ENCODE measurements at regions not wholly inside any gene's neighbourhood (a gene's known extent, or its start where the extent isn't known, plus 50 kb on each side); places are given as distances from the start of the nearest gene placed in this dataset.

GRCh38 chr3:164550857-164551256, 527.4 kb downstream of the SI start:
- ChIA-PET CTCF (no interaction called here), POLR2A (no interaction called here)
- FAIRE-seq: no peak
- H3K79me2 ChIP-seq (ENCODE audit: control insufficient read depth, insufficient read depth, low read length): no peaks in the 10 kb centered on the region
- TF ChIP-seq POLR2AphosphoS5 (IDR thresholded peaks at IDR 0.05; ENCODE audit: insufficient read depth, low read depth, low read length) (no peak), EZH2 (IDR thresholded peaks at IDR 0.05; ENCODE audit: borderline replicate concordance, low read depth, low read length, severe bottlenecking) (no peak), FOS (IDR thresholded peaks at IDR 0.05; ENCODE audit: borderline replicate concordance, insufficient read depth, low read length) (no peak), JUN (IDR thresholded peaks at IDR 0.05; ENCODE audit: borderline replicate concordance, insufficient read depth, insufficient read length, low read depth) (no peak), POLR2A (IDR thresholded peaks at IDR 0.05; ENCODE audit: low read depth, low read length) (no peak), MAX (IDR thresholded peaks at IDR 0.05; ENCODE audit: insufficient read depth, insufficient read length) (no peak), CTCF (IDR thresholded peaks at IDR 0.05; ENCODE audit: extremely low read depth in 1 of 2, insufficient read depth in 1 of 2, low read depth in 1 of 2, low read length in 2 of 2) (no peak), MYC (IDR thresholded peaks at IDR 0.05; ENCODE audit: low read depth, low read length) (no peak), GATA2 (IDR thresholded peaks at IDR 0.05; ENCODE audit: insufficient read depth, insufficient read length, low read depth, low read length) (no peak)
- no peak for DNase-seq (ENCODE audit: low read depth, low spot score)
- no TSS peak for BruUV-seq (replicated peaks)
- no peak overlapping the region for H3K4me3 ChIP-seq (replicated peaks in 1 of 3; ENCODE audit: insufficient read depth in 1 of 3, low read depth in 1 of 3, low read length in 3 of 3)
- no peaks in the 10 kb centered on the region for H4K20me1 ChIP-seq (replicated peaks; ENCODE audit: control insufficient read depth, extremely low read depth, insufficient read depth, low read length)
- dilution Hi-C loops (cut with MboI; ENCODE audit: extremely low pct_ligation_motif_present, low sequenced_read_pairs) (no loop called here), intact Hi-C loops (cut with micrococcal nuclease) (no loop called here)
- H3K9me3 ChIP-seq (replicated peaks; ENCODE audit: control insufficient read depth, insufficient read depth, low read length): peaks cover 5% of the 10 kb centered on the region
- H3K36me3 ChIP-seq (ENCODE audit: control insufficient read depth in 2 of 2, extremely low read depth in 1 of 2, insufficient read depth in 2 of 2, low read length in 2 of 2): no peaks in the 10 kb centered on the region
- H3K4me1 ChIP-seq (ENCODE audit: control insufficient read depth, extremely low read depth, insufficient read depth, low read length): no peaks in the 10 kb centered on the region
- H3K27ac ChIP-seq (ENCODE audit: insufficient read depth, low read depth, low read length): no peak overlapping the region
- no peak overlapping the region for H2AFZ ChIP-seq (ENCODE audit: low read depth, low read length)
- no peak overlapping the region for H3K9ac ChIP-seq (replicated peaks; ENCODE audit: extremely low read depth, insufficient read depth, low read length)
- no peaks in the 10 kb centered on the region for H3K9me1 ChIP-seq (replicated peaks; ENCODE audit: control insufficient read depth, extremely low read depth, insufficient read depth, low read length)
- no peaks in the 10 kb centered on the region for H3K27me3 ChIP-seq (ENCODE audit: control insufficient read depth in 2 of 2, insufficient read depth in 2 of 2, low read length in 2 of 2)
- H3K4me2 ChIP-seq (ENCODE audit: insufficient read depth, low read length): no peak overlapping the region

Data from endothelial cell of umbilical vein (primary cell).